ENCODE measurements at regions not wholly inside any gene's neighbourhood (a gene's known extent, or its start where the extent isn't known, plus 50 kb on each side); places are given as distances from the start of the nearest gene placed in this dataset.
"Not testable (repeated sequence)": the region's sequence is repeated elsewhere in the genome, so short reads cannot be mapped to it uniquely, and the experiment has no call there.

DNA sequence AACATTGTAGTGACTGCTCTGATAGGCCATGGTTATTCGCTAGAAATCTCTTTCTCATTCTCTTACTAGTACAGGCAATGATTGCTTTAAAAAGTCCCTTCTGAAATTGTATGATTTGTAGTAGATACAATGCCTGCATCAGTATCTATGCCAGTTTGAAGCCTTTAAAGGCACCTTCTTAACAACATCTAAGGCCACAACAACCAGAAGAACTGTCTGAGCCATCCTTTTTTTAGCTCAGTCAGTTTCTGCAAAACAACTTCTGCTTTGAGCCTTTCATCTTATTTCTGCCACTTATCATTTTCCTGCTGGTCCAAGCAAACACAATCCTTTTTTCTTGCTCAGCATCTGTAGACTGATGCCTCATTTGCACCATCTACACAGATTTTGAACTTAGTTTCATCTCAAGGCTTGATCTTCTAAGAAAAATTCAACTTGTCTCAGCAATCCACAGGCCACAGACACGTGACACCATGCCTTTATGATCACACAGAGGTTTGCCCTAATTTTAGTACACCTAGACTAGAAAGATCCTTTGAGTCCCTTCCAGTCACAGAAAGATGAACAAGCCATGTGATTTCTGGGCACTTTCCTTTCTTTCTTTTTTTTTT, 106.1 kb downstream of the DDX11 start:
- TF ChIP-seq, protein P1, sequence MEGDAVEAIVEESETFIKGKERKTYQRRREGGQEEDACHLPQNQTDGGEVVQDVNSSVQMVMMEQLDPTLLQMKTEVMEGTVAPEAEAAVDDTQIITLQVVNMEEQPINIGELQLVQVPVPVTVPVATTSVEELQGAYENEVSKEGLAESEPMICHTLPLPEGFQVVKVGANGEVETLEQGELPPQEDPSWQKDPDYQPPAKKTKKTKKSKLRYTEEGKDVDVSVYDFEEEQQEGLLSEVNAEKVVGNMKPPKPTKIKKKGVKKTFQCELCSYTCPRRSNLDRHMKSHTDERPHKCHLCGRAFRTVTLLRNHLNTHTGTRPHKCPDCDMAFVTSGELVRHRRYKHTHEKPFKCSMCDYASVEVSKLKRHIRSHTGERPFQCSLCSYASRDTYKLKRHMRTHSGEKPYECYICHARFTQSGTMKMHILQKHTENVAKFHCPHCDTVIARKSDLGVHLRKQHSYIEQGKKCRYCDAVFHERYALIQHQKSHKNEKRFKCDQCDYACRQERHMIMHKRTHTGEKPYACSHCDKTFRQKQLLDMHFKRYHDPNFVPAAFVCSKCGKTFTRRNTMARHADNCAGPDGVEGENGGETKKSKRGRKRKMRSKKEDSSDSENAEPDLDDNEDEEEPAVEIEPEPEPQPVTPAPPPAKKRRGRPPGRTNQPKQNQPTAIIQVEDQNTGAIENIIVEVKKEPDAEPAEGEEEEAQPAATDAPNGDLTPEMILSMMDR (IDR thresholded peaks at IDR 0.05), result not testable (repeated sequence)
- not testable (repeated sequence) for TF ChIP-seq POLR2A, POLR2AphosphoS5 (IDR thresholded peaks at IDR 0.05)

All from stomach (tissue), 4 donors.